ENCODE measurements at regions not wholly inside any gene's neighbourhood (a gene's known extent, or its start where the extent isn't known, plus 50 kb on each side); places are given as distances from the start of the nearest gene placed in this dataset.

GRCh38 chr2:39550701-39551285, 113.7 kb upstream of the MAP4K3 start:
- TF ChIP-seq, protein P1, sequence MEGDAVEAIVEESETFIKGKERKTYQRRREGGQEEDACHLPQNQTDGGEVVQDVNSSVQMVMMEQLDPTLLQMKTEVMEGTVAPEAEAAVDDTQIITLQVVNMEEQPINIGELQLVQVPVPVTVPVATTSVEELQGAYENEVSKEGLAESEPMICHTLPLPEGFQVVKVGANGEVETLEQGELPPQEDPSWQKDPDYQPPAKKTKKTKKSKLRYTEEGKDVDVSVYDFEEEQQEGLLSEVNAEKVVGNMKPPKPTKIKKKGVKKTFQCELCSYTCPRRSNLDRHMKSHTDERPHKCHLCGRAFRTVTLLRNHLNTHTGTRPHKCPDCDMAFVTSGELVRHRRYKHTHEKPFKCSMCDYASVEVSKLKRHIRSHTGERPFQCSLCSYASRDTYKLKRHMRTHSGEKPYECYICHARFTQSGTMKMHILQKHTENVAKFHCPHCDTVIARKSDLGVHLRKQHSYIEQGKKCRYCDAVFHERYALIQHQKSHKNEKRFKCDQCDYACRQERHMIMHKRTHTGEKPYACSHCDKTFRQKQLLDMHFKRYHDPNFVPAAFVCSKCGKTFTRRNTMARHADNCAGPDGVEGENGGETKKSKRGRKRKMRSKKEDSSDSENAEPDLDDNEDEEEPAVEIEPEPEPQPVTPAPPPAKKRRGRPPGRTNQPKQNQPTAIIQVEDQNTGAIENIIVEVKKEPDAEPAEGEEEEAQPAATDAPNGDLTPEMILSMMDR (IDR thresholded peaks at IDR 0.05), result no peak
- no peak for TF ChIP-seq POLR2A (IDR thresholded peaks at IDR 0.05)

Measured in uterus (tissue), 2 donors.